ENCODE measurements at regions not wholly inside any gene's neighbourhood (a gene's known extent, or its start where the extent isn't known, plus 50 kb on each side); places are given as distances from the start of the nearest gene placed in this dataset.

GRCh38 chr10:6815346-6815745, 235.3 kb upstream of the PRKCQ start:
- TF ChIP-seq, protein P1, sequence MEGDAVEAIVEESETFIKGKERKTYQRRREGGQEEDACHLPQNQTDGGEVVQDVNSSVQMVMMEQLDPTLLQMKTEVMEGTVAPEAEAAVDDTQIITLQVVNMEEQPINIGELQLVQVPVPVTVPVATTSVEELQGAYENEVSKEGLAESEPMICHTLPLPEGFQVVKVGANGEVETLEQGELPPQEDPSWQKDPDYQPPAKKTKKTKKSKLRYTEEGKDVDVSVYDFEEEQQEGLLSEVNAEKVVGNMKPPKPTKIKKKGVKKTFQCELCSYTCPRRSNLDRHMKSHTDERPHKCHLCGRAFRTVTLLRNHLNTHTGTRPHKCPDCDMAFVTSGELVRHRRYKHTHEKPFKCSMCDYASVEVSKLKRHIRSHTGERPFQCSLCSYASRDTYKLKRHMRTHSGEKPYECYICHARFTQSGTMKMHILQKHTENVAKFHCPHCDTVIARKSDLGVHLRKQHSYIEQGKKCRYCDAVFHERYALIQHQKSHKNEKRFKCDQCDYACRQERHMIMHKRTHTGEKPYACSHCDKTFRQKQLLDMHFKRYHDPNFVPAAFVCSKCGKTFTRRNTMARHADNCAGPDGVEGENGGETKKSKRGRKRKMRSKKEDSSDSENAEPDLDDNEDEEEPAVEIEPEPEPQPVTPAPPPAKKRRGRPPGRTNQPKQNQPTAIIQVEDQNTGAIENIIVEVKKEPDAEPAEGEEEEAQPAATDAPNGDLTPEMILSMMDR (IDR thresholded peaks at IDR 0.05): no peak
- no peak for TF ChIP-seq POLR2A (IDR thresholded peaks at IDR 0.05)
